ENCODE measurements at regions not wholly inside any gene's neighbourhood (a gene's known extent, or its start where the extent isn't known, plus 50 kb on each side); places are given as distances from the start of the nearest gene placed in this dataset.

DNA sequence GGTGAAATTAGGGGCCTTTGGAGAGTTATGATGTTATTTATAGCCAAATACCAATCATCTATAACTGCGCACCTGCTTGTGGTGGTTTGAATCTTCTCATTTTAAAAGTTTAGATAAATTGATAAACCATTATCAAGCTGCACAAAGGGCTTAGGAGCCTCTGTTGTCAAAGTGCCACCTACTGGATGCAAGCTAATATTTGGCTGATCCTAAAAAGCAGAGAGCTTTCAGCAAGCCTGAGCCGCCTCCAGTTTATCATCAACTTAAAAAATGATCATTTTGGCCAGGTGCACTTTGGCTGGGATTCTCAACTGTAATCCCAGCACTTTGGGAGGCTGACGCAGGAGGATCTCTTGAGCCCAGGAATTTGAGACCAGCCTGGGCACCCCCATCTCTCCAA, 58.5 kb upstream of the ATXN1 start:
- TF ChIP-seq POLR2A (IDR thresholded peaks at IDR 0.05; ENCODE audit: low read length) (no peak), EP300 (IDR thresholded peaks at IDR 0.05) (no peak), REST (IDR thresholded peaks at IDR 0.05) (no peak), CHD2 (IDR thresholded peaks at IDR 0.05; ENCODE audit: low read length, partially characterized antibody) (no peak)
- TF ChIP-seq, protein P1, sequence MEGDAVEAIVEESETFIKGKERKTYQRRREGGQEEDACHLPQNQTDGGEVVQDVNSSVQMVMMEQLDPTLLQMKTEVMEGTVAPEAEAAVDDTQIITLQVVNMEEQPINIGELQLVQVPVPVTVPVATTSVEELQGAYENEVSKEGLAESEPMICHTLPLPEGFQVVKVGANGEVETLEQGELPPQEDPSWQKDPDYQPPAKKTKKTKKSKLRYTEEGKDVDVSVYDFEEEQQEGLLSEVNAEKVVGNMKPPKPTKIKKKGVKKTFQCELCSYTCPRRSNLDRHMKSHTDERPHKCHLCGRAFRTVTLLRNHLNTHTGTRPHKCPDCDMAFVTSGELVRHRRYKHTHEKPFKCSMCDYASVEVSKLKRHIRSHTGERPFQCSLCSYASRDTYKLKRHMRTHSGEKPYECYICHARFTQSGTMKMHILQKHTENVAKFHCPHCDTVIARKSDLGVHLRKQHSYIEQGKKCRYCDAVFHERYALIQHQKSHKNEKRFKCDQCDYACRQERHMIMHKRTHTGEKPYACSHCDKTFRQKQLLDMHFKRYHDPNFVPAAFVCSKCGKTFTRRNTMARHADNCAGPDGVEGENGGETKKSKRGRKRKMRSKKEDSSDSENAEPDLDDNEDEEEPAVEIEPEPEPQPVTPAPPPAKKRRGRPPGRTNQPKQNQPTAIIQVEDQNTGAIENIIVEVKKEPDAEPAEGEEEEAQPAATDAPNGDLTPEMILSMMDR (IDR thresholded peaks at IDR 0.05): peak; percentile 47
- TF ChIP-seq, protein P2, sequence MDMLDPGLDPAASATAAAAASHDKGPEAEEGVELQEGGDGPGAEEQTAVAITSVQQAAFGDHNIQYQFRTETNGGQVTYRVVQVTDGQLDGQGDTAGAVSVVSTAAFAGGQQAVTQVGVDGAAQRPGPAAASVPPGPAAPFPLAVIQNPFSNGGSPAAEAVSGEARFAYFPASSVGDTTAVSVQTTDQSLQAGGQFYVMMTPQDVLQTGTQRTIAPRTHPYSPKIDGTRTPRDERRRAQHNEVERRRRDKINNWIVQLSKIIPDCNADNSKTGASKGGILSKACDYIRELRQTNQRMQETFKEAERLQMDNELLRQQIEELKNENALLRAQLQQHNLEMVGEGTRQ (IDR thresholded peaks at IDR 0.05): no peak
